HG03108 (cell line): ENCODE measurements at regions not wholly inside any gene's neighbourhood (a gene's known extent, or its start where the extent isn't known, plus 50 kb on each side); places are given as distances from the start of the nearest gene placed in this dataset.
"Not testable (repeated sequence)": the region's sequence is repeated elsewhere in the genome, so short reads cannot be mapped to it uniquely, and the experiment has no call there.

Experiments used
- ATAC-seq: cut with Tn5 transposase; IDR thresholded peaks from one replicate; pipeline ENCODE4 v1.9.1; 2021; ENCODE audit warnings: moderate library complexity; ENCODE audit not compliant: unreplicated experiment

GRCh38 chr12:46499901-46500300, 127.3 kb upstream of the SLC38A2 start:
- ATAC-seq: no peak

DNA sequence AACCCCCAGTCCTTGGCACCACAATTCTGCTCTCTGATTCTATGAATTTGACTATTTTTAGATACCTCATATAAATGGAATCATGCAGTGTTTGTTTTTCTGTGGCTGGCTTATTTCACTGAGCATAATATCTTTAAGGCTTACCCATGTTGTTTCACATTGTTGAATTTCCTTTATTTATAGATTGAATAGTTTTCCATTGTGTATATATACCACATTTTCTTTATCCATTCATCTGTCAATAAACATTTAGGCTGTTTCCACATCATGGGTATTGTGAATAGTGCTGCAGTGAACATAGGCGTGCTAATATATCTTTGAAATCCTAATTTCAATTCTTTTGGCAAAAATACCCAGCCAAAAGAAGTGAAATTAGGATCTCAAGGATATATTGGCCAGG, 126.7 kb upstream of the SLC38A2 start:
- ATAC-seq: no peak

DNA sequence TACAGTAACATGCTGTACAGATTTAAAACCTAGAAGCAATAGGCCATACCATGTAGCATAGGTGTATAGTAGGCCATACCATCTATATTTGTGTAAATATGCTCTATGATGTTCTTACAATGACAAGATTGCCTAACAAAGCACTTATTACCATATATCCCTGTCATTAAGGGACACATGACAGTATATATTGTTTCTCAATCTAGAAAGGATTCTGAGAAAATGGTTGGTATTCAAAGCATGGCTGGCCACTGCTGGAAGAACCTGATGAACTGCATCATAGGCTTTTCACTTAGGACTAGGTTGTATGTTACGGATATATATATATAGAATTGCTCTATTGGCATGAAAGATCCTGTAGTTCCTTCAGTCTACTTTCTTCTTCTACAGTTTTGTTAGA, 125.2 kb upstream of the SLC38A2 start:
- no peak for ATAC-seq

DNA sequence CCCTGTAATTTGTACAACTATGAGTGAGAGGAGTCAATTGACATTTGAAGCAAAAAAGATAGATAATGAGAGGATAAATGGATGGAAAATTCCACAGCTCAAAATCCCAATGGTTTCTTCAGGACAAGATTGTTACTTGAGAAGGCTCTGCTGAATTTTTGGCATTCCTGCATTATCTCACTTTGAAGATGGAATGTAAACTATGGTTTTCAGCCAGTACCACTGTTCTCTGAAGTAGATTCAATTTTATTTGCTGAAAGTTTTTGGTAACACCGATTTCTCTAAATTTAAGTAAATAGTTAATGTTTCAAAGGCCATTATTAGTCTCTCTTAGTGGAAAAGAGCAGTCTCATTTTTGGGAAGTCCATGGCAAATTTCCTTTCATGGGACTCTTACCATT, 121.9 kb upstream of the SLC38A2 start:
- no peak for ATAC-seq

DNA sequence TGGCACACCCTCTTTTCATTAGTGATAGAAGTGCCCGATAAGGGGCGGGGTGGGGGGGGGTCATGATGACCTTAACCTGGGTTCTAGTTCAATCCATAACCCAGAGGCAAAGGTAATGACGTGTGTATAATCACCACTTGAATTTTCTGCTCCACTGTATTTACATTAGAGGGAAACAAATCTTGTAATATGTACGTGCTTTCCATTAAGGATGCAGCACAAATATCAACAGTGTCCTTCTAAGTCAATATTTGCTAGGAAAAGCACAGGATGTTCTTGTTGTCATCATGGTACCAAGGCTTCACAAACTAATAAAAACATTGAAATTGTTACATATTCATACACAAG, 121.2 kb upstream of the SLC38A2 start:
- ATAC-seq: no peak

DNA sequence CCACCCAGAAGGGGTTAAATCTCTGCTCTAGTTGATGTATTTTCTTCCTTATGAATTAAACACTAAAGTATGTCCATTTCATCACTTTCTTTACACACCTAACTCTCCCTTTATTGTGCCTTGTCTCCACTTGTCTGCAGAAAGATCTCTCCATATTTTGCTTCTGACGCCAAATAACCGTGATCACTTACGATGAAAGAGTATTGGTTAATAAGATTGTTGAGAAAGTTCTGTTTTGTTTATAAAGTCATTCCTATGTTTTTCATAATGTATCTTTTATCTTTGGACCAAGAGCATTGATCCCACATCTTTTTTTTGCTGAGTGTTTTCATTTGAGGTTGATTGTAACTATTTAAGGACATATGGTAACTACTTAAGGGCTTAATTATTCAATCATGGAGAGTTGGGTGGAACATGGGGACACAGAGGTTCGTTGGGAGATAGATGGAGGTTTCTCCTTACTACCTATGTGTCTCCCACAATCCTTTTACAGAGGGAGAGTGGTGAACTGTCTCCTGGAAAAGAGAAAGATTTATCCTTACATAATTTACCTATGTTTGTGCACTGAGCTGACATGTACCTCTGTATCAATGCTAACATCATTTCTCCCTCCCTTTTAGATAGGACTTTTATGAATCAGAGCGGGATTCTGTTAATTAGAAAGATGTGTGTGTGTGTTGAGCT, 120.7 kb upstream of the SLC38A2 start:
- no peak for ATAC-seq

GRCh38 chr12:46492471-46493085, 120.0 kb upstream of the SLC38A2 start:
- no peak for ATAC-seq

DNA sequence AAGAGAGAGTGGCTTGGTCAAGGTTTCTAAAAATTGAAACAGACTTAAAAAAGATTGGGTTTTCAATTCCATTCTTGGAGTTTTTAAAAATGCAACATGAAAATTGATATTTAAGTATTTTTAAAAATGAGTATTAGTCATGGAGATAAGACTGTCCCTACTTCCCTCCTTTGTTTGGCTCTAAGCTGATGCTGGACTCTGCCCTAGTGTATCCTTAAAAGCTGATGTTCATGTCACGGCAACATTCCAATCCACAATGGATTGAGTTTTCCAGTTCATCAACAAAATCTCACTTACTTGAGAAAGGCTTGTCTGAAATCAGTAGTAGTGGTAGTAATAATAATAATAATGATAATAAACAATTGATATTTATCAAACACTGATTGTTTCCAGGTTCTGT, 119.0 kb upstream of the SLC38A2 start:
- ATAC-seq: no peak

DNA sequence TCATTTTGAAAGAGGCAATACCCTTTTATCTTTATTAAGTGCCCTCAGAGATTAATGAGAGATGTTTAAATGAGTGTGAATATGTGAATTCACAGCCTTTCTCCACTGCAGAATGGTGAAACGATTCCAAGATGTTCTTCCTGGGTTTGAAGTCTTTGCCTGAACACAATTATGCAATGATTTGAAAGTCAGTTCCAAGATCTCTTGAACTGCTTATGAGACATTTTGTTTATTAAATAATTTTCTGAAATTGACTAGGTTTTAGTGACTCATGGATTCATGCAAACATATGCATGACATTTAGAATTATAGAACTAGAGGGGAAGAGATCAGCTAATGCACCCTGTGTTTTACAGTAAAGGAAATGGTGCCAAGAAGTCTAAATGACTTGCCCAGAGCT, 118.1 kb upstream of the SLC38A2 start:
- no peak for ATAC-seq

DNA sequence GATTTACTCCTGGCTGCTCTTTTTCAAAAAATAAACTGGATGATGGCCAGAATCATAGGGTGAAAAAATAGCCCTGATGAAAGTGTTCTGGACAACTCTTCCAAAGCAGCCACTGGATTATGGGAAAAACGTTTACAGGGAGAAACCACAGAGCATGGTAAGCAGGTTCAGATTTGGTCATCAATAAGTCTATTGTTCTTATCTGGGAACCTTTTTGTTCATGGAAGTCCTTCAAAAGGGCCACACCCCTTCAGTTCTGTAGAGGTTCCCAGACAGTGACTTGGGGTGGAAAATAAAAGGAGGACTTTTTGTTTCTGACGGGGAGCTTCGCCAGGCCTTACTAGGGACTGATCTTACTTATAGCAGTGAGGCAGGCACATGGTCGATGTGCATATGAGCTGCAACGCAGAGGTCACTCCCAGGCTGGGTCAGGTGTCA, 117.4 kb upstream of the SLC38A2 start:
- no peak for ATAC-seq

DNA sequence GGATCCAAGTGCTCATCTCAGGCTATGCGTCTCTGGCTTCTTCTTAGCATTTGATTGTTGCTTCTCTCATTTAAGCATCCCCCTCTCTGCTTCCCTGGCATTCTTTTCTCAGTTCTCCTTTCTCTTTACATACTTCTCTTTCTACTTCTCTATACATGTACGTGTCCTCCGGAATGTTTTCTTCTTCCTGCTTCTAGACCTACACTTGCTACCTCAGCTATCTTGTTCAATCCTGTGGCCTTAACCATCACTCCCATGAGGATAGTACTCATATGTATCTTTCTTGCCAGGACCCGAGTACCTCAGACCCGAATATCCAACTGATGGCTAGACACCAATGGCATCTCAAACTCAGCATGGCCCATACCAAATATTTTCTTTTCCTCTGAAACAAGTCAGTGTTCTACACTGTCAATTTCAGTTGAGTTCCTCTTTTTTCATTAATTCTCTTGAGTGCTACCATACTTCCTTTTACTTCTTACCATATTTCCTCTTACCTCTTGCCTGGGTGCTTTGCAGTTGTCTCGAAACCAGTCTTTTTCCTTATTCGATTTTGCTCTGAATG, 115.1 kb upstream of the SLC38A2 start:
- no peak for ATAC-seq

DNA sequence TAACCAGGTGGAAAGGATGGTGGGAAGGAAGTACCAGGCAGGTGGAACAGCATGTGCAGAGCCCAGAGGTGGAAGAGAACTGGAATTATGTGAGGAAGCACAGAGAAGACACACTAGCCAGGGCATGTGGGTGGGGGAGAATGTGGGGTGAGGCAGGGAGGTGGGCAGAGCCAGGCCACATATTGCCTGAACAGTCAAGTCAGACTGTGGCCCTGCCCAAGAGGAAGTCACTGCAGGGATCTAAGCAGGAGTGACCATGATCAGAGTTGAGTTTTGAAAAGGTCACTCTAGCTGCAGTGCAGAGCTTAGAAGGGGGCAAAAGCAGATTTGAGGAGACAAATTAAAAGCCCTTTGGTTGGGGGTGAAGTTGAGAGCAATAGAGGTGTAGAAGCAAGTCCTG, 114.0 kb upstream of the SLC38A2 start:
- no peak for ATAC-seq

GRCh38 chr12:46485853-46486252, 113.3 kb upstream of the SLC38A2 start:
- ATAC-seq: no peak

DNA sequence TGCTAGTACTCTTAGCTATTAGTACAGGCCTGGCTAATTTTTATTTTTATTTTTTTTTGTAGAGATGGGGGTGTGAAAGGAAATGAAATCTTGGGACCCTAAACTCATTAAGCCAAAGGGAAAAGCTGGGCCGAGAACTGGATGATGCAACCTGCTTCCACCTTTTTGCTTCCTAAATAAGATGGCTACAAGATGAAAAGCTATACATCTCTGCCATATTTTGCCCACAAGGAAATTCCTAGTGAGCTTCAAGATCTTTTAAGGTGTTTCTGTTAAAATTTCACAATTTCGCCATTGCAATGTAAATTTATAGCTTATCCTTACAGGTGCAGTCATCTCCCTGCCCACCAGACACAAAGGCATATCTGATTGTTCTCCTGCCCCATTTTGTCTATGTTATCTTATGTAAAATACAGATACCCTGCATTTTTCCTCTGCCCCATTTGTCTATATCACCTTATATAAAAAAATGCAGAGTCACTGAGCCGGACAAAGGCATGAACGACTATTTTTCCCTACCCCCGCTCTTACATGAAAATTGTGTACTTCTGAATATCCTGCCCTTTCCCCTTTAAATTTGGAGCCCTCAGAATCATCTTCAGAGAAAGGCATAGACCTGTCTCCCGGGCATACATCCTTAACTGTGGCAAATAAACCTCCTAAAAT, 112.0 kb upstream of the SLC38A2 start:
- ATAC-seq: no peak

DNA sequence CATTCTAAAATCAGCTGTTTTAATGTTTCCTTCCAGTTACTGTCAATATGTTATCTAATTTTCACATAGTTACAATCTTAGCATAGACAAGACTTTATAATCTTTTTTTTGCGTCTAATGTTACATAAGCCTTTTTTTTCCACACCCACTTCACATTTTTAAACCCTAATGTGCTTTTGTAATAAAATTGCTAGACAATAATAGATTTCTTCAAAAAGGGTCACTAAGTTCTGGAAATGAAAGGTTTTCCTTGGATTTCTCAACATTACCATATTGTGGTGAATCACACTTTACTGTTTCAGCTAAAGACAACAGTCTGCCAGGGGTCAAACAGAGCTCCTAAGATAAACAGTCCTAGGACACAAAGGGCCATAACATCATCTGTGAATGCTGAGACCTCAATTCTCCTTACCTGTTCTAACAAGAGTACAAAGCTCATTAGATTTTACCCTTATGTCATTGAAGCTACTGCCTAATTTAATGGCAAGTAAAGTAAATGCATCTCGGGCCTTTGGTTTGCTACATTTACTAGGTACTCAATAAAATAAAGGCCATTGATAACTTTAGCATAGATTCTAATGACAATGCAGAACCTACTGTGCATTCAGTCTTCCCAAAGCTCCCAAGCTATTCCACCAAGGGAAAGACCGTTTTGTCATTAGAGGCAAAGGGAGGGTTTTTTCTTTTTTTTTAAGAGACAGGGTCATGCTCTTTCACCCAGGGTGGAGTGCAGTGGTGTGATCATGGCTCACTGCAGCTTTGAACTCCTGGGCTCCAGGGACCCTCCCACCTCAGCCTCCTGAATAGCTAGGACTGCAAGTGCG, 111.2 kb upstream of the SLC38A2 start:
- no peak for ATAC-seq

GRCh38 chr12:46480724-46481123, 108.2 kb upstream of the SLC38A2 start:
- ATAC-seq: no peak

- no peak for ATAC-seq
These were observed 107.7 kb upstream of the SLC38A2 start for GRCh38 chr12:46480316-46480715.

- ATAC-seq: no peak
These were observed 105.5 kb upstream of the SLC38A2 start for GRCh38 chr12:46478123-46478522.

GRCh38 chr12:46477541-46477940, 105.0 kb upstream of the SLC38A2 start:
- ATAC-seq: no peak

- no peak for ATAC-seq
These were observed 103.5 kb upstream of the SLC38A2 start for GRCh38 chr12:46475972-46476645.

GRCh38 chr12:46474385-46474784, 101.8 kb upstream of the SLC38A2 start:
- not testable (repeated sequence) for ATAC-seq
